GM20431 (cell line): ENCODE measurements at regions not wholly inside any gene's neighbourhood (a gene's known extent, or its start where the extent isn't known, plus 50 kb on each side); places are given as distances from the start of the nearest gene placed in this dataset.

Source experiments
- in situ Hi-C: fragments of 300-500 bp; cut with MseI, MboI; formaldehyde crosslinking; loops from one replicate; pipeline ENCODE4 v1.15.0; 2020; ENCODE audit warnings: low sequenced_read_pairs; ENCODE audit not compliant: unreplicated experiment

- in situ Hi-C loops, result no loop called here
Measured at GRCh38 chr14:36083317-36083716, 93.2 kb downstream of the PTCSC3 start.

- in situ Hi-C loops, result loop anchor here (10.0 kb wide), 1 partner anchor 297 kb away; no protein-coding TSS in a partner anchor
Measured at GRCh38 chr14:36078080-36078479, 98.4 kb downstream of the PTCSC3 start.

DNA sequence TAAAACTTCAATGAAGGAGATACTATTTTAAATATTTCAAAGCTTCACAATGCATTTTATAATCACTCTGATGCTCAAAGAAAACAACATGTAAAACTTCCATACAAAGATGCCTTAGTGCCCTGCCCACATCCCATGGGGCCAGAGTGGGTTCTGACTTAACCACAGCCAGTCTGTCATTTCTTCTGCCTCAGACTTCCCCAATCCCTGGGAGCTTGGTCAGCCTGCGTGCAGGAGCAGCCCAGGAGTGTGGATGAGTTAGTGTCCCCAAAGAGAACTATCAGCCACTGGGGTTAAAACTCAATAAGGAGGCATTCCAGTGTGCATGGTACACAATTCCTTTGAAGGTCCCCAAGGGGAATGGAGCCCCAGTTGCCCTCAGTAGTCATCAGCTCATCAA, 100.3 kb downstream of the PTCSC3 start:
- in situ Hi-C loops, result loop anchor here (10.0 kb wide), 1 partner anchor 299 kb away; no protein-coding TSS in a partner anchor

DNA sequence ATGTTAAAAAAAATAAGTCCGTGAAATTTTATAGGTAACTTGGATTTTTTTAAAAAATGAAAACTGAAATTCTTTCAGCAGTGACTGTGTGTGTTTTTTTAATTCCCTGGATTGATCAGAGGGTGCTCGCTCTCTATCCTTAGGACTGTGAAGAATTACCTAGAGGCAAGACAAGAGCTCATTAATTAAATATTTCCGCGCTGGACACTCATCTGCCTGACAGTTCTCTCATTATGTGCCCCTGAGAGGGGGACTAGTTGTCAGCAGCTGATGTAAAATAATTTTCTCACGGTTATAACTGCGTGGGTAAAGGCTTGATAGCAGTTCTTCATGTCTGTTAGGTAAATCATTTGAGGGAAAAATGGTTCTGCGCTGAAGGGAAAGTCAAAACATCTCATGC, 101.3 kb downstream of the PTCSC3 start:
- in situ Hi-C loops, result loop anchor here (10.0 kb wide), 1 partner anchor 300 kb away; no protein-coding TSS in a partner anchor

GRCh38 chr14:36070720-36071043, 105.8 kb downstream of the PTCSC3 start:
- in situ Hi-C loops, result loop anchor here (10.0 kb wide), 1 partner anchor 304 kb away; no protein-coding TSS in a partner anchor

GRCh38 chr14:36070031-36070719, 106.3 kb downstream of the PTCSC3 start:
- in situ Hi-C loops, result loop anchor here (10.0 kb wide), 1 partner anchor 305 kb away; no protein-coding TSS in a partner anchor

GRCh38 chr14:36069535-36069900, 107.0 kb downstream of the PTCSC3 start:
- in situ Hi-C loops, result loop anchor here (10.0 kb wide), 1 partner anchor 185 kb away; no protein-coding TSS in a partner anchor

- in situ Hi-C loops, result loop anchor here (10.0 kb wide), 1 partner anchor 184 kb away; no protein-coding TSS in a partner anchor
Measured at GRCh38 chr14:36068777-36069534, 107.6 kb downstream of the PTCSC3 start.

- in situ Hi-C loops, result loop anchor here (10.0 kb wide), 1 partner anchor 183 kb away; no protein-coding TSS in a partner anchor
Measured at GRCh38 chr14:36067428-36068187, 108.9 kb downstream of the PTCSC3 start.

- in situ Hi-C loops, result loop anchor here (10.0 kb wide), 1 partner anchor 182 kb away; no protein-coding TSS in a partner anchor
Measured at GRCh38 chr14:36066636-36067035, 109.9 kb downstream of the PTCSC3 start.

DNA sequence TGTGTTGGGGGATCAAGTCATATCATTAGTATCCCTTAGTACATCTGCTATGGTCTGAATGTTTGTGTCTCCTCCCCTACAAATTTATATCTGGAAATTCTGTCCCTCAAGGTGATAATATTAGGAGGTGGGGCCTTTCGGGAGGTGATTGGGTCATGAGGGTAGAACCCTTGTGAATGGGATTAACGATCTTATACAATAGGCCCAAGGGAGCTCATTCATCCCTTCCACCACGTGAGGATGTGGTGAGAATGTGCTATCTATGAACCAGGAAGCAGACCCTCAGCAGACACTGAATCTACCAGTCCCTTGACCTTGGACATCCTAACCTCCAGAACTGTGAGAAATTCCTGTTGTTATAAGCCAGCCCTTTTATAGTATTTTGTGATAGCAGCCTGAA, 110.7 kb downstream of the PTCSC3 start:
- in situ Hi-C loops, result loop anchor here (10.0 kb wide), 1 partner anchor 181 kb away; no protein-coding TSS in a partner anchor

DNA sequence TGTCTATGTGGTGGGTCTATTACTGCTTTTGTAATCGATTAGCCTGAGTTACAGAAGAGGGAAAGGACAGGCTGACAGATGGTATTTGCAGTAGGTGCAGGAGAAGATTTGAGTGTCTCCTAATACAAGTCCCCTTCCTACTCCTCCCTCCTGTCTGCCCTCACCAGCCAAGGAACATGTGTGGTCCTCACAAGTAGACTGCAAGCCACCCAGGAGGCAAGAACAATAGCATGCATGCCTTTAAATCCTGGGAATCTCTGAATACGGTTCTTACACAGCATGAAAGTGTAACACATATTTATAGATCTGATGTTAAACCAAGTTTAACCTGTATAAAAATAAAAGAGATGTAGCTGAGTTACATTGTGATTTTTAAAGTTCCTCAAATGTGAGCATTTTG, 117.0 kb downstream of the PTCSC3 start:
- in situ Hi-C loops, result no loop called here

GRCh38 chr14:36057452-36058116, 118.9 kb downstream of the PTCSC3 start:
- in situ Hi-C loops, result no loop called here

DNA sequence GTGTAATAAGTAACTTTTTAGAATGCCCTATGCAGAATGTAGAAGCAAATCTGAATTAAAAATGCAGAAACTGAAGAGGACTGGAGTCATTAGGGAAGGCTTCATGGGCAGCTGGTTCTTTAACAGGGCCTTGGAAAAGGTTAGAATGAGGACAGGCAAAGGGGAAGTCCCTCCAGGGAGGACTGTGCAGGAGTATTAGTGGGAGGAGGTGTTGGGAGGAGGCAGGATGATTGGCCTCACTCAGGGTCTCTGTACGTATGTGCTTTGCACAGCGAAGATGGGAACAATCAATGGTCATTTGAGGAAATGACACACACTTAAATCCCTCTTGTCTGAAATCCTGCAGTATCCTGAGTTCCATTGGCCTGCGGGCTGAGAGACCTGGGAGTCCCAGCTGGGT, 119.7 kb downstream of the PTCSC3 start:
- in situ Hi-C loops, result no loop called here

DNA sequence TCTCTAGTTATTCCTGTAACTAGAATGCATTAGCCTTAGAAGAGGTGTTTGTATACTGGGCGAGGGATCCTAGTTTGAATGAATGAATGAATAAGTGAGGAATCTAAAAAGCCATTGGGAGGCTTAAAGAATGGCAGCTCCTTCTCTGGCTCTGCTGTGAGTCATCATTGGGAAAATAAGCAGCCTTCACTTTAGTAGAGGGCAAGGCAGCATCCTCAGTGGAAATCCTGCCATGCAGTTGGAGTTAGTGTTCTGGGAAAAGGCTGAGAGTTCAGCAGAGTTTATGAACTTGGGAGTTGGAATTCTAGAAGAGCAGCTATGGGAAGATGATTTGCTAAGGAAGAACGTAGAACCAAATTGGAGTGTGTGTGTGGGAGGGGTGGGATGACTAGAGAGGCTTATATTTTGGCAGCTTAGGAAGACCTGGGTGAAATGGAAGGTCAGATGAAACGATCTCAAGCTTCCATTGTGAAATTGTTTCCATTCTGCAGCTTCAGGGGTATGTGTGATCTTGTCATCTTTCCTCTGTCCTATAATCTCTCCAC, 120.8 kb downstream of the PTCSC3 start:
- in situ Hi-C loops, result no loop called here

DNA sequence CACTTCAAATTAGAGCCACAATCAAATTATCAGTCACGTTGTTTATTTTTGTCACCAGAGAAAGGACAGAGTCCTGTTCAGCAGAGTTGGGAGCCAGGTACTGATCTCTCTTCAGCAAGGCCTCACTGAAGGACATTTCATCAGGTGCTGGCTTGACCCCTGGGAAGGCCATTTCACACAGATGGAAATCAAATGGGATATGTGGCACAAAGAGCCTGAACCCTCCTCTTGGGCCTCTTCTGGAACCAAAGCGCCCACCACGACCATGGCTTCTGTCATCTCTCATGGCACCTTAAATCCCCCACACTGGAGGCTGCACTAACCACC, 121.5 kb downstream of the PTCSC3 start:
- in situ Hi-C loops, result no loop called here

GRCh38 chr14:36054353-36055051, 122.0 kb downstream of the PTCSC3 start:
- in situ Hi-C loops, result no loop called here

DNA sequence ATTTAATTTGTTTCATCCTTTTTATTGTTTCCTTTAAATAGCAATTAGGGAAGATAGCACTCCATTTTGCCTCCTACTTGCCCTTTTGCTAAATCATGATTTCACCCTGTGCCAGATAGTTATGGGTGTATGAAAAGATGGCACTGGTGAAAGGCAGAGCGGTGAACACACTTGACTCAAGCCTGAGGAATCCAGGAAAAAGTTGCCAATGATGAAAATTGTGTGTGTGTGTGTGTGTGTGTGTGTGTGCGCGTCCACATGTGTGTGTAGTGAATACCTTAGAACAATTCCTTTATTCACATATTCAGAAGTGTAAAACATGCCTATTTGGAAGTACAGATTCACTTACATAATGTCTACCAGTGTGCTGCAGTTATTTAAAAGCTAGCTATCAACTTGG, 123.8 kb downstream of the PTCSC3 start:
- in situ Hi-C loops, result no loop called here

DNA sequence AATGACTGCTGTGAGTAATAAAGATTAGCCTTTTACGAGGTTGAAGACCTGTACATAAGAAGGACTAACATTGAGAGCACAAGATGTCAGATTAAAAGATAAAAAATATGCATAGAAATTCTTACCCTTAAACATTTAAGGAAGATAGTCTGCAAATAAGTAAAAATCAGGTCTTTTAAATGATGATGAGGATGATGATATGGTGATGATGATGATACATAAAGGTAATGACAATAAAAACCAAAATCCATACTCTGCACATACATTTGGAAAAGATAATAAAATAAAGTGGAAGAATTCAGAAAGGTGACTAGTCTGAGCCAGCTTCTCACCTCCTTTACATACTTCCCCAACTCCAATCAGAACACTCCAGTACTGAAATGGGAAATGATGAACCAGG, 124.5 kb downstream of the PTCSC3 start:
- in situ Hi-C loops, result no loop called here
